Stimulated activated CD4-positive, alpha-beta T cell treated with anti-CD3 and anti-CD28 coated beads, TNF-alpha, amount 100 ng/mL, for 1 hour (primary cell): ENCODE measurements at regions not wholly inside any gene's neighbourhood (a gene's known extent, or its start where the extent isn't known, plus 50 kb on each side); places are given as distances from the start of the nearest gene placed in this dataset.
"Not testable (repeated sequence)": the region's sequence is repeated elsewhere in the genome, so short reads cannot be mapped to it uniquely, and the experiment has no call there.

ENCODE experiments used
- DNase-seq, 3 donors: peaks; one replicate each; pipeline ENCODE4 v3.0.0-alpha.2; 2020; ENCODE audit warnings: low read depth in 3 of 3, low spot score in 1 of 3

- DNase-seq, result not testable (repeated sequence)
Observed at GRCh38 chr18:22068784-22069183, 100.6 kb upstream of the GATA6 start.

DNA sequence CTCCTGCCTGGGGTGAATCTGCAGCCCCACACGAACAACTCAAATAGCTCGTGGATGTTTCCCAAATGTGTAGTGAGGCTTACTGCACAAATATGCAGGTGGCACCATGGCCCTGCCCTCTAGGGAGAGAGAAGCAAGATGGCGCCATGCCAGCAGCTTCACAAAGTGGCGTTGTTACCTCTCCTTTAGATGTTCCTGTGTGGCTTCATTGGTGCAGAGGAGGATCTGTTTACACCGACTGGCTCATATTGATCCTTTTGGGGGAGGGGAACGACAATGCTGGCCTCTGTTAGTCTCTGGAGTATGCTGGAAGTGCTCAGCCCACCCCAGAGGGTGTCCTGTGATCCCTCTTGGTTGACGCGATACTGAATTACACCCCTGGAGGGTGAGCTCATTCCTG, 99.5 kb upstream of the GATA6 start:
- DNase-seq, result no peak

GRCh38 chr18:22073411-22073810, 96.0 kb upstream of the GATA6 start:
- DNase-seq, result no peak

DNA sequence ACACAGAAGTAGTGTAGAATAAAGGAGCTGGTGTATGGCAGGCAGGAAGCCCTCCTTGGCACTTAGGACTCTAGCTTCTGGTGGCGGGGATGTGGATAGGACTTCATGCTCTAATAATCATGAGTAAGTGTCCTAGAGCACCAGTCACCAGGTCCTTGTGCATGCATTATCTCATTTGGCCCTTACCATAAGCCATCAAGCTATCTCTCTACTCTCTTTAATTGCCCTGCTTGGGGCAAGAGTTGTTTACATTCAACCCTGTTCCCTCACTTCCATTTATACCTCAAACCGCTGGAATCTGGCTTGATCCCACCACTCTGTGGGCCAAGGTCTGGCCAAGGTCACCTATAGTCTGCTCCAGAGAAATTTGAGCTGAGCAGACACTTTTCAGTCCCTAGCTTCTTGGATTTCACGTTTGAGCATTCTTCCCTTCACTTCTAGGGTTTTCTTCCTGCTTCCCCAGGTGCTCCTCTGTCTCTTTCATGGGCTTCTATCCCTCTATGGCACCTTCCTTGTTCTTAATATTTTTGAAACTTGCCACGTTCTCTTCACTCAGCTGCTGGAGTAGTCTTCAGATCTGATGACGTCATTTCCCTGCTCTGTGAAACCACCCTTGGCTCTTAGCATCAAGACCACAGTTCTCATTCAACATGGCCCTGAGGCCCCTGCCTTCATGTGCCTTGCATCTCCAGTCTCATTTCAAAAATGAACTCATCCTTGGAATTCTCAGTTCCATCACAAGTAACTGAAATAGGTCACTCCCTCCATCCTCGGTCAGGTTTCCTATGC, 94.9 kb upstream of the GATA6 start:
- no peak for DNase-seq

GRCh38 chr18:22080035-22080434, 89.4 kb upstream of the GATA6 start:
- DNase-seq, result no peak

DNA sequence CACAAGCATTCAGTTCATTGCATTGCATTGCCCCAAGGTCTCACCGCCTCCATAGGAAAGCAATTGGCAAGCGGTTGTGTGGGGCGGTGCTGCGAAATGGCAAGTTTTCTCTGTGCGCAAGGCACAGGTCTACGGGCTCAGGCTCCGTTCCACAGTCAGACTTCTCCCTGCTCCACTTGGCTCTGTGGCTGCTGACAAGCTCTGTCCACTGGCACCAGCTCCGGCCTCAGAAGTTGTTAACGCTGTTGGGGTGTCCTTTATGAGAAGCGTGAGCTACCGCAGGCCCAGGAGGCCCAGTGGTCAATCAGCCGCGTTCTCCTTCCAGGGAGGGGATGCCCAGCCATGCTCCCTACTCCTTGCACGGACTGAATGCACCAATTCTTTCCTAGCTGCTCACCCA, 87.0 kb upstream of the GATA6 start:
- no peak for DNase-seq

DNA sequence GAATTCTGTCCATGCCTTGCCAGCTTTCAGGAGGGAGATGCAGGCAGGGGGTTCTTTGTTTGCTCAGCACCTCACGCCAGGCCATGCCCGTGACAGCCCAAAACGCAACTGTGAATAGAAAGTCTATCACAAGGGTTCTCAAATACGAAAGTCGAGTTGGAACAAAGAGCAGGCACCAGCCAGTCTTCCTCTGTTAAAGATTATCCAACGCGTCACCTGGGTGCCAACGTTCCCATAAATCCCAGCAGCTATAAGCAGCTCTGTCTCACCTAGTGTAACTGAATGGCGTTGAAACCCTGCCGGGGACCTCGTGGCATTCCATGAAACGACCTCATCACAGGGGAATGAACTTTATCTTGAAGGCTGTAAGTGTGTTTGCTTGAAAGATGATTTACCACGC, 84.8 kb upstream of the GATA6 start:
- no peak for DNase-seq

GRCh38 chr18:22086973-22087372, 82.4 kb upstream of the GATA6 start:
- DNase-seq, result no peak

- no peak for DNase-seq
Observed at GRCh38 chr18:22088029-22088428, 81.4 kb upstream of the GATA6 start.

DNA sequence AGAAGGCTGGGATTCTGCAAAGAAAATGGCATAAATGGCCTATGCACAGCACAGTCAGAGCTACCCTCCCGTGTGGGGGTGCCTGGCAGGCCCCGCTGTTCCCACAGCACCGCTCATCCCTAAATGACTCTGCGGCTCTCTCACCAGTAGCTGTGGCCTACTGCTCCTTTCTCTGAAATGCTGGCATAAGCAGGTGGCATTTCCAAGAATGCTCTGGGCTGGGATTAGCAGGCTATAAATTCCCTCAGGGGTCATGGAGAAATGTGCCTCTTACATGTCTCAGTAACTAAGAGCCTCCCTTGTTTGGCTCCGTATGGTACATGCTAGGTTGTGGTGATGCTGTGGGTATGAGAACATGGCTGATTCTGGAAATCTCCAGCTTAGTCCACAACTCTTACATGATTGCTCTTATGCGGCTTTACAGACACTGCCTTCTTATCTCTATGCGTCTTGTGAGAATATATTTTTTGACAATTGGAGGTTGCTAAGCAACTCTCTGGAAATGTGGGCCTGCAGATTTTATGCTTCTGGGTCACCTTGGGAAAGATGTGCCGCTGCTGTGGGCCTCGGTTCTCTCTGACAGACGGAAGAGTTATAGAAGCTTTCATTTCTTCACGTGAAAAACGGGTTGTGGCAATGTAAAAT, 80.3 kb upstream of the GATA6 start:
- DNase-seq, result no peak

- DNase-seq, result no peak
Observed at GRCh38 chr18:22091341-22091740, 78.0 kb upstream of the GATA6 start.

GRCh38 chr18:22093731-22094357, 75.5 kb upstream of the GATA6 start:
- DNase-seq, result no peak

DNA sequence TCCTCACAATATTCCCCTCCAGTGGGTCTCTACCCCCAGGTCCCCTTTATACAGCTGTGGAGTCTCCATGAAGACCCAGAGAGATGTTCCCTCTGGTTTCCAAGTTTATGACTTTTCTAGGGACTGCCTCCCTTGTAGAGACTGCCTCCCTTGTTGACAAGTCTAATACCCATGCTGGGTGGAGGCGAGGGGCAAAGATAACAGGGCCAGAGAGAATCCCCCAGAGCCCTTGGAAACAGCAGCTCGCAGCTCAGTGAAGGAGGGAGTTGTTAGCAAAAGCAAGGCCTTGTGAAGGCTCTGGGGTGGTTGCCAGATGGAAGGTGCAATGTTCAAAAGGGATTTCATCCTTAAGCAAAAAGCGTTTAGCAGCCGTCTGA, 75.0 kb upstream of the GATA6 start:
- DNase-seq, result no peak

- DNase-seq, result no peak
Observed at GRCh38 chr18:22098563-22098989, 70.8 kb upstream of the GATA6 start.

GRCh38 chr18:22099925-22100324, 69.5 kb upstream of the GATA6 start:
- no peak for DNase-seq

DNA sequence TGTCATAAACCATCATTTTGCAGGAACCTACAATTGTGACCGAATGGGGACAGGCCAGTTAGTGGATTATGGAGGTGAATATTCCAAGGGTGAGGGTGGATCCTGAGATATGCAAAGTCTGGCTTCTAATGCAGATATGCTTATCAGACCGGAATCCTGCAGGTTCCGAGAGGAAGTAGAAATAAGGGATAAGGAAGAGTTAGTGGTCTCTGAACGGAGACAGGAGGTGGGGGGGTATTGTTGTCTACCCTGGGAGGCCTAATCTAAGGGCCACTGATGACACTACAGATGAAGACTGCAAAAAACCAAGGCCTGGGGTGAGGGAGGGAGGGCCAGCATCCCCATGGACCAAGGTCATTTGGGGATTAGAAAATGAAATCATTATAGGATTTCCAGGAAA, 67.7 kb upstream of the GATA6 start:
- DNase-seq, result no peak

GRCh38 chr18:22102953-22103646, 66.3 kb upstream of the GATA6 start:
- no peak for DNase-seq

- no peak for DNase-seq
Observed at GRCh38 chr18:22103647-22104031, 65.8 kb upstream of the GATA6 start.

DNA sequence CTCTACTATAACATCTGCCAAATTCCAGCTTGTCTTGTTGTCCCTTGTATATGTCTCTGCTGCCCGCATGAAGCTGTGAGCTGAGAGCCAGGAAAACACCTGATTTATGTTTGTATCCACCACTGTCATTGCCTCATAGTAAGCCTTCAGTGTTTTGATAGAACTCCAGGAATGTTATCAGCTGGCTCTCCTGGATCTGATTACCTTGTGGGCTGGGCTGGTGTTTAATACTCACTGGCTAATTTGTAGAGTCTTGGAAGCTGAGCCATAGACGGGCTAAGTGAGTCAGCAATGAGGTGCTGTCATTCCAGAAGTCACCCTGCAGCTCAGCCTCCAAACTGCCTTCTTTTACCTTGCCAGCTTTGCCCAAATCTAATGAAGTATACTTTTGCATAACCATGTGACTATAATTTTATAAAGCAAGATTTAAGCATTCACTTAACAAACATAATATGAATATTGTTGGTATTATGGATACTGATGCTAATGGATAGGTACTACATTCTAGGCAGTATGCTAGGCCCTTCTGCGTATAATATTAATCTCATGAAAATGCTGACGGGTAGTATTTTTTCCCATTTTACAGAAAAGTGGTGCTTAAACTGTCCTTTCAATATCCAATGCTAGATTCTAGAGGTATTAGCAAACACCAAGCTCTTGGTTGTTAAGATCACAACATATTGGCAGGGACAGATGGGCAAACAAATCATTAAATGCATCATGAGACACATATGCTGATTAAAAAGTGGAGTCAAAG, 62.7 kb upstream of the GATA6 start:
- DNase-seq, result no peak

DNA sequence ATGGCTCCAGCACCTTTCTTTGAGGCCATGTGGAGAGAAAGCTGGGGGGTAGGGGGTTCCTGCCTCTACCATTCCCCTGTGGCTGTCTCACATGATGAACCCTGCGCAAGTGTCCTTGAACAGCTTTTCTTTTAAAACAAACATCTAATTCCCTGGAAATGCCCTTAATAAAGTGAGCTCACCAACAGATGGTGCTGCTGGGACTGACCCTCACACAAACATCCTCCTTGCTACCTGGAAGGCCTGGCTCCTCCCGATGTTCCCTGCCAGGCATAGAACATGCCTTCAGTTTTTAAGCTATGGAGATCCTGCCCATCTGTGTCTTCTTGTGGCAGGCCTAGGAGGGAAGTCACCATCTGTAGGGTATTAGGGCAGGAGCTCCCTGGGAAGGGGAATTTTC, 60.7 kb upstream of the GATA6 start:
- DNase-seq, result no peak

GRCh38 chr18:22109535-22109934, 59.9 kb upstream of the GATA6 start:
- DNase-seq, result no peak
